Naive B cell (primary cell): ENCODE measurements at regions not wholly inside any gene's neighbourhood (a gene's known extent, or its start where the extent isn't known, plus 50 kb on each side); places are given as distances from the start of the nearest gene placed in this dataset.
"Not testable (repeated sequence)": the region's sequence is repeated elsewhere in the genome, so short reads cannot be mapped to it uniquely, and the experiment has no call there.

Experiments
- ATAC-seq, 2 donors: fragments of 150-1000 bp; cut with Tn5 transposase; 2 replicates each; pipeline ENCODE4 v1.10.0; 2021; ENCODE audit warnings: low read depth in 2 of 2, mild to moderate bottlenecking in 2 of 2, moderate library complexity in 2 of 2
- DNase-seq: peaks from one replicate; pipeline ENCODE4 v3.0.0; 2022
- H3K27ac Mint-ChIP-seq, 6 donors: one replicate each; pipeline ENCODE4 v1.8.0; 2020 to 2022; ENCODE audit warnings: mild to moderate bottlenecking in 6 of 6, mixed read lengths in 6 of 6, moderate library complexity in 5 of 6, inconsistent platforms in 2 of 6
- H3K27me3 Mint-ChIP-seq, 3 donors: one replicate each; pipeline ENCODE4 v1.8.0; 2021 to 2022; ENCODE audit warnings: mixed read lengths in 3 of 3, mild to moderate bottlenecking in 1 of 3
- H3K36me3 Mint-ChIP-seq, 2 donors: one replicate each; pipeline ENCODE4 v1.8.0; 2020 to 2022; ENCODE audit warnings: mixed read lengths in 2 of 2, inconsistent platforms in 1 of 2, mild to moderate bottlenecking in 1 of 2
- H3K4me1 Mint-ChIP-seq, 3 donors: one replicate each; pipeline ENCODE4 v1.8.0; 2020 to 2022; ENCODE audit warnings: mixed read lengths in 3 of 3, inconsistent platforms in 1 of 3, mild to moderate bottlenecking in 1 of 3, moderate library complexity in 1 of 3
- H3K4me3 Mint-ChIP-seq, 8 donors: one replicate each; pipeline ENCODE4 v1.8.0; 2020 to 2022; ENCODE audit warnings: mild to moderate bottlenecking in 8 of 8, mixed read lengths in 8 of 8, moderate library complexity in 8 of 8, inconsistent platforms in 2 of 8
- H3K9me3 Mint-ChIP-seq, 7 donors: one replicate each; pipeline ENCODE4 v1.8.0; 2020 to 2022; ENCODE audit warnings: mixed read lengths in 7 of 7, mild to moderate bottlenecking in 5 of 7, inconsistent platforms in 2 of 7, moderate library complexity in 1 of 7

- ATAC-seq (no peak), DNase-seq (no peak)
- no peak overlapping the region for H3K4me3 Mint-ChIP-seq
Measured at GRCh38 chr2:34498561-34498960, 899.5 kb upstream of the FAM98A start.

GRCh38 chr2:34494192-34494591 is 895.1 kb upstream of the FAM98A start:
- DNase-seq, H3K27ac Mint-ChIP-seq, H3K4me3 Mint-ChIP-seq, H3K36me3 Mint-ChIP-seq, H3K27me3 Mint-ChIP-seq, ATAC-seq, H3K4me1 Mint-ChIP-seq: not testable (repeated sequence)
- peaks cover 0 to 13% (median 7%) of the 10 kb centered on the region in 7 donors for H3K9me3 Mint-ChIP-seq

More at GRCh38 chr2:34498561-34498960, 899.5 kb upstream of the FAM98A start:
- Mint-ChIP-seq H3K4me1 (no peaks in the 10 kb centered on the region), H3K27ac (no peak overlapping the region), H3K9me3 (peaks cover 0 to 21% (median 8%) of the 10 kb centered on the region in 7 donors), H3K27me3 (no peaks in the 10 kb centered on the region), H3K36me3 (no peaks in the 10 kb centered on the region)

- H3K27ac Mint-ChIP-seq = peak overlapping the region in 1 of 6 donors; percentile 2
- H3K27me3 Mint-ChIP-seq = no peaks in the 10 kb centered on the region
- ATAC-seq = no peak
- no peaks in the 10 kb centered on the region for H3K4me1 Mint-ChIP-seq
- no peaks in the 10 kb centered on the region for H3K36me3 Mint-ChIP-seq
- no peak for DNase-seq
- peaks cover 0 to 9% (median 4%) of the 10 kb centered on the region in 7 donors for H3K9me3 Mint-ChIP-seq
- no peak overlapping the region for H3K4me3 Mint-ChIP-seq
Measured at GRCh38 chr2:34492561-34493455, 893.7 kb upstream of the FAM98A start.

GRCh38 chr2:34486965-34487364 is 887.9 kb upstream of the FAM98A start:
- ATAC-seq = no peak

GRCh38 chr2:34481542-34481941 is 882.4 kb upstream of the FAM98A start:
- DNase-seq (no peak), ATAC-seq (no peak)
- no peaks in the 10 kb centered on the region for H3K27me3 Mint-ChIP-seq
- peaks cover 0 to 6% (median 0%) of the 10 kb centered on the region in 7 donors for H3K9me3 Mint-ChIP-seq
- no peak overlapping the region for H3K4me3 Mint-ChIP-seq
- H3K4me1 Mint-ChIP-seq = no peaks in the 10 kb centered on the region
- no peaks in the 10 kb centered on the region for H3K36me3 Mint-ChIP-seq
- H3K27ac Mint-ChIP-seq = no peak overlapping the region

More at GRCh38 chr2:34486965-34487364, 887.9 kb upstream of the FAM98A start:
- DNase-seq = no peak
- Mint-ChIP-seq H3K9me3 (peaks cover 0 to 9% (median 0%) of the 10 kb centered on the region in 7 donors), H3K27ac (no peak overlapping the region), H3K27me3 (no peaks in the 10 kb centered on the region), H3K4me3 (no peak overlapping the region), H3K4me1 (no peaks in the 10 kb centered on the region), H3K36me3 (no peaks in the 10 kb centered on the region)

- no peaks in the 10 kb centered on the region for H3K27me3 Mint-ChIP-seq
- H3K36me3 Mint-ChIP-seq = no peaks in the 10 kb centered on the region
- ATAC-seq = no peak
- no peak overlapping the region for H3K27ac Mint-ChIP-seq
- H3K4me1 Mint-ChIP-seq = no peaks in the 10 kb centered on the region
- H3K9me3 Mint-ChIP-seq = peaks cover 0 to 6% (median 0%) of the 10 kb centered on the region in 7 donors
- no peak for DNase-seq
- no peak overlapping the region for H3K4me3 Mint-ChIP-seq
Measured at GRCh38 chr2:34480366-34480765, 881.3 kb upstream of the FAM98A start.

GRCh38 chr2:34475156-34475555 is 876.1 kb upstream of the FAM98A start:
- Mint-ChIP-seq H3K27me3 (no peaks in the 10 kb centered on the region), H3K36me3 (no peaks in the 10 kb centered on the region), H3K27ac (no peak overlapping the region), H3K4me1 (no peaks in the 10 kb centered on the region), H3K9me3 (peaks cover 0 to 6% (median 4%) of the 10 kb centered on the region in 7 donors), H3K4me3 (no peak overlapping the region)
- DNase-seq = no peak
- no peak for ATAC-seq

GRCh38 chr2:34474646-34475045 is 875.5 kb upstream of the FAM98A start:
- Mint-ChIP-seq H3K4me1 (no peaks in the 10 kb centered on the region), H3K27ac (no peak overlapping the region), H3K36me3 (no peaks in the 10 kb centered on the region), H3K9me3 (peaks cover 0 to 6% (median 4%) of the 10 kb centered on the region in 7 donors), H3K27me3 (no peaks in the 10 kb centered on the region), H3K4me3 (no peak overlapping the region)
- ATAC-seq = no peak
- no peak for DNase-seq

GRCh38 chr2:34447097-34447496 is 848.0 kb upstream of the FAM98A start:
- no peak for ATAC-seq
- H3K36me3 Mint-ChIP-seq = no peaks in the 10 kb centered on the region
- H3K27ac Mint-ChIP-seq = no peak overlapping the region
- no peaks in the 10 kb centered on the region for H3K4me1 Mint-ChIP-seq
- H3K27me3 Mint-ChIP-seq = no peaks in the 10 kb centered on the region
- H3K4me3 Mint-ChIP-seq = no peak overlapping the region
- no peak for DNase-seq
- H3K9me3 Mint-ChIP-seq = peaks cover 0 to 17% (median 9%) of the 10 kb centered on the region in 7 donors

- no peak for ATAC-seq
- H3K27me3 Mint-ChIP-seq = no peaks in the 10 kb centered on the region
- no peak overlapping the region for H3K4me3 Mint-ChIP-seq
- DNase-seq = no peak
- H3K9me3 Mint-ChIP-seq = peaks cover 3 to 13% (median 4%) of the 10 kb centered on the region in 7 donors
- no peak overlapping the region for H3K27ac Mint-ChIP-seq
- no peaks in the 10 kb centered on the region for H3K36me3 Mint-ChIP-seq
- H3K4me1 Mint-ChIP-seq = no peaks in the 10 kb centered on the region
Measured at GRCh38 chr2:34423301-34423700, 824.2 kb upstream of the FAM98A start.

- Mint-ChIP-seq H3K36me3 (no peaks in the 10 kb centered on the region), H3K27me3 (no peaks in the 10 kb centered on the region), H3K27ac (no peak overlapping the region), H3K9me3 (peaks cover 3 to 11% (median 5%) of the 10 kb centered on the region in 7 donors), H3K4me1 (no peaks in the 10 kb centered on the region), H3K4me3 (no peak overlapping the region)
- ATAC-seq (no peak), DNase-seq (no peak)
Measured at GRCh38 chr2:34419856-34420255, 820.8 kb upstream of the FAM98A start.

- ATAC-seq (no peak), DNase-seq (no peak)
- Mint-ChIP-seq H3K4me3 (no peak overlapping the region), H3K27ac (no peak overlapping the region), H3K4me1 (no peaks in the 10 kb centered on the region), H3K36me3 (no peaks in the 10 kb centered on the region), H3K9me3 (peaks cover 0 to 5% (median 0%) of the 10 kb centered on the region in 7 donors), H3K27me3 (no peaks in the 10 kb centered on the region)
Measured at GRCh38 chr2:34416856-34417255, 817.8 kb upstream of the FAM98A start.

GRCh38 chr2:34414856-34415255 is 815.8 kb upstream of the FAM98A start:
- H3K4me1 Mint-ChIP-seq = no peaks in the 10 kb centered on the region
- ATAC-seq (no peak), DNase-seq (no peak)
- H3K27ac Mint-ChIP-seq = no peak overlapping the region
- no peak overlapping the region for H3K4me3 Mint-ChIP-seq
- no peaks in the 10 kb centered on the region for H3K27me3 Mint-ChIP-seq
- H3K36me3 Mint-ChIP-seq = no peaks in the 10 kb centered on the region
- H3K9me3 Mint-ChIP-seq = peaks cover 0 to 10% (median 2%) of the 10 kb centered on the region in 7 donors

GRCh38 chr2:34408100-34408499 is 809.0 kb upstream of the FAM98A start:
- Mint-ChIP-seq H3K4me3 (no peak overlapping the region), H3K36me3 (no peaks in the 10 kb centered on the region), H3K27ac (no peak overlapping the region), H3K27me3 (no peaks in the 10 kb centered on the region), H3K9me3 (peaks cover 0 to 11% (median 0%) of the 10 kb centered on the region in 7 donors), H3K4me1 (no peaks in the 10 kb centered on the region)
- DNase-seq = no peak
- ATAC-seq = no peak
